H9 (cell line): ENCODE measurements at regions not wholly inside any gene's neighbourhood (a gene's known extent, or its start where the extent isn't known, plus 50 kb on each side); places are given as distances from the start of the nearest gene placed in this dataset.
A peak's percentile ranks its signal among the peaks of the same experiment; 100 is the strongest.

Source experiments
- DNase-seq: peaks from one replicate; pipeline ENCODE4 v3.0.0-alpha.2; 2017
- H2AFZ ChIP-seq: one replicate; pipeline ENCODE4 v1.6.1; 2013; ENCODE audit warnings: mild to moderate bottlenecking, low read length, control low read depth, moderate library complexity
- H2AK5ac ChIP-seq: 2 replicates; pipeline ENCODE4 v1.6.1; 2013; ENCODE audit warnings: low read length, control low read depth, mixed read lengths; ENCODE audit not compliant: insufficient read length
- H2BK120ac ChIP-seq: one replicate; pipeline ENCODE4 v1.6.1; 2013; ENCODE audit warnings: low read depth, mild to moderate bottlenecking, low read length, control low read depth, inconsistent platforms; ENCODE audit not compliant: poor library complexity, severe bottlenecking
- H2BK12ac ChIP-seq: 2 replicates; pipeline ENCODE4 v1.6.1; 2013; ENCODE audit warnings: low read length, control low read depth, mixed read lengths, low read depth; ENCODE audit not compliant: insufficient read length
- H2BK15ac ChIP-seq: 2 replicates; pipeline ENCODE4 v1.6.1; 2013; ENCODE audit warnings: low read depth, low read length, control low read depth
- H2BK20ac ChIP-seq: one replicate; pipeline ENCODE4 v1.6.1; 2013; ENCODE audit warnings: low read depth, mild to moderate bottlenecking, low read length, control low read depth, inconsistent platforms; ENCODE audit not compliant: poor library complexity, severe bottlenecking
- H2BK5ac ChIP-seq: 2 replicates; pipeline ENCODE4 v1.6.1; 2013; ENCODE audit warnings: low read length, control low read depth, mixed read lengths; ENCODE audit not compliant: insufficient read length
- H3K14ac ChIP-seq: 2 replicates; pipeline ENCODE4 v1.6.1; 2013; ENCODE audit warnings: low read length, control low read depth; ENCODE audit not compliant: insufficient read depth
- H3K18ac ChIP-seq: 2 replicates; pipeline ENCODE4 v1.6.1; 2013; ENCODE audit warnings: low read depth, mild to moderate bottlenecking, mixed read lengths, low read length, control low read depth; ENCODE audit not compliant: insufficient read length
- H3K23ac ChIP-seq: 2 replicates; pipeline ENCODE4 v1.6.1; 2013; ENCODE audit warnings: low read length, control low read depth, mixed read lengths, low read depth; ENCODE audit not compliant: insufficient read length
- H3K23me2 ChIP-seq: 2 replicates; pipeline ENCODE4 v1.6.1; 2013; ENCODE audit warnings: low read depth, mild to moderate bottlenecking, mixed read lengths, low read length, control low read depth; ENCODE audit not compliant: insufficient read length, poor library complexity, severe bottlenecking
- H3K27ac ChIP-seq: 2 replicates; pipeline ENCODE4 v1.5.1; 2013; ENCODE audit warnings: low read length, control low read depth, mixed read lengths, low read depth; ENCODE audit not compliant: insufficient read length
- H3K27me3 ChIP-seq: 2 replicates; pipeline ENCODE4 v1.6.1; 2013; ENCODE audit warnings: low read length, control low read depth, inconsistent platforms; ENCODE audit not compliant: insufficient read depth
- H3K4ac ChIP-seq: 2 replicates; pipeline ENCODE4 v1.6.1; 2013; ENCODE audit warnings: low read depth, mild to moderate bottlenecking, control low read depth, inconsistent platforms, low read length, moderate library complexity
- H3K4me1 ChIP-seq: 2 replicates; pipeline ENCODE4 v1.6.1; 2013; ENCODE audit warnings: low read length, control low read depth, inconsistent platforms; ENCODE audit not compliant: insufficient read depth
- H3K4me2 ChIP-seq: 2 replicates; pipeline ENCODE4 v1.6.1; 2013; ENCODE audit warnings: low read length, control low read depth, mixed read lengths; ENCODE audit not compliant: insufficient read length, insufficient read depth
- H3K56ac ChIP-seq: 2 replicates; pipeline ENCODE4 v1.6.1; 2013; ENCODE audit warnings: low read depth, mild to moderate bottlenecking, mixed read lengths, low read length, control low read depth; ENCODE audit not compliant: insufficient read length
- H3K79me1 ChIP-seq: 2 replicates; pipeline ENCODE4 v1.6.1; 2013; ENCODE audit warnings: low read depth, mild to moderate bottlenecking, moderate library complexity, low read length, control low read depth, inconsistent platforms; ENCODE audit not compliant: insufficient read depth, poor library complexity, severe bottlenecking
- H3K79me2 ChIP-seq: 2 replicates; pipeline ENCODE4 v1.6.1; 2013; ENCODE audit warnings: low read length, control low read depth, inconsistent platforms; ENCODE audit not compliant: insufficient read depth
- H3K9ac ChIP-seq: 2 replicates; pipeline ENCODE4 v1.6.1; 2013; ENCODE audit warnings: low read length, control low read depth, mixed read lengths; ENCODE audit not compliant: insufficient read length; ENCODE audit errors: extremely low read depth
- H3K9me3 ChIP-seq: one replicate; pipeline ENCODE4 v1.6.1; 2013; ENCODE audit warnings: low read depth, low read length, inconsistent platforms; ENCODE audit not compliant: control insufficient read depth
- H3T11ph ChIP-seq: one replicate; pipeline ENCODE4 v1.6.1; 2013; ENCODE audit warnings: mild to moderate bottlenecking, low read length, control low read depth, inconsistent platforms
- H4K20me1 ChIP-seq: one replicate; pipeline ENCODE4 v1.6.1; 2013; ENCODE audit not compliant: control insufficient read depth, insufficient read length, insufficient read depth
- H4K5ac ChIP-seq: 2 replicates; pipeline ENCODE4 v1.6.1; 2013; ENCODE audit warnings: low read depth, mild to moderate bottlenecking, mixed read lengths, low read length, control low read depth; ENCODE audit not compliant: insufficient read length
- H4K8ac ChIP-seq: replicated peaks from 2 replicates; pipeline ENCODE4 v1.6.1; 2013; ENCODE audit warnings: low read length, control low read depth, mixed read lengths, low read depth; ENCODE audit not compliant: insufficient read length
- H4K91ac ChIP-seq: 2 replicates; pipeline ENCODE4 v1.6.1; 2013; ENCODE audit warnings: low read depth, mild to moderate bottlenecking, moderate library complexity, mixed read lengths, low read length, control low read depth; ENCODE audit not compliant: insufficient read length
- H3K27ac Mint-ChIP-seq, 3 experiments: 2 replicates in 2 of 3; 3 replicates in 1 of 3; pipeline ENCODE4 v1.8.0; 2020 to 2021; ENCODE audit warnings: mixed read lengths in 3 of 3, mild to moderate bottlenecking in 1 of 3, moderate library complexity in 1 of 3
- H3K27me3 Mint-ChIP-seq: 2 replicates; pipeline ENCODE4 v1.8.0; 2021; ENCODE audit warnings: low read depth, mild to moderate bottlenecking, moderate library complexity, mixed read lengths
- H3K36me3 Mint-ChIP-seq, 3 experiments: 2 replicates in 2 of 3; 3 replicates in 1 of 3; pipeline ENCODE4 v1.8.0; 2020 to 2021; ENCODE audit warnings: low read depth in 3 of 3, mixed read lengths in 3 of 3; ENCODE audit not compliant: insufficient read depth in 1 of 3
- H3K4me1 Mint-ChIP-seq, 2 experiments: 2 replicates each; pipeline ENCODE4 v1.8.0; 2020; ENCODE audit warnings: mixed read lengths in 2 of 2
- H3K4me3 Mint-ChIP-seq, 2 experiments: 2 replicates in 1 of 2; 3 replicates in 1 of 2; pipeline ENCODE4 v1.8.0; 2020 to 2021; ENCODE audit warnings: mild to moderate bottlenecking in 2 of 2, mixed read lengths in 2 of 2, moderate library complexity in 1 of 2
- H3K9me3 Mint-ChIP-seq, 2 experiments: 2 replicates in 1 of 2; 3 replicates in 1 of 2; pipeline ENCODE4 v1.8.0; 2020; ENCODE audit warnings: mild to moderate bottlenecking in 2 of 2, mixed read lengths in 2 of 2, moderate library complexity in 1 of 2
- CTCF ChIP-seq: fragments of 200-600 bp; sonication (generic); conservative IDR thresholded peaks from 3 replicates; pipeline ENCODE4 v1.8.0; 2021; ENCODE audit warnings: antibody characterized with exemption, mild to moderate bottlenecking
- WGBS: extraction: QIAGEN DNeasy Blood & Tissue Kit; methylation state at CpG from one replicate; pipeline ENCODE4 v1.1.7; 2013; ENCODE audit warnings: missing lambda C conversion rate, low lambda C conversion rate, mixed read lengths; ENCODE audit not compliant: insufficient read length; ENCODE audit errors: extremely low coverage; 5-methylcytosine and 5-hydroxymethylcytosine counted together

GRCh38 chr4:101649790-101650515 lies 140.6 kb upstream of the BANK1 start:
- Histone ChIP-seq H2AK5ac (no peak overlapping the region), H3T11ph (no peak overlapping the region), H2BK120ac (no peak overlapping the region), H4K91ac (no peak overlapping the region), H3K4me2 (no peak overlapping the region), H3K23ac (no peak overlapping the region), H3K18ac (no peak overlapping the region), H2BK5ac (no peak overlapping the region), H3K27ac (no peak overlapping the region), H3K4me1 (no peaks in the 10 kb centered on the region; the same call in 1 of the 2 replicates), H4K8ac (no peak overlapping the region), H3K4ac (no peak overlapping the region), H3K79me1 (no peaks in the 10 kb centered on the region), H3K14ac (no peak overlapping the region), H2AFZ (no peak overlapping the region), H2BK20ac (no peak overlapping the region), H4K20me1 (no peaks in the 10 kb centered on the region), H3K9me3 (no peaks in the 10 kb centered on the region), H2BK15ac (no peak overlapping the region), H3K79me2 (no peaks in the 10 kb centered on the region), H2BK12ac (no peak overlapping the region), H3K9ac (no peak overlapping the region), H3K56ac (no peak overlapping the region), H4K5ac (no peak overlapping the region), H3K23me2 (no peaks in the 10 kb centered on the region), H3K27me3 (no peaks in the 10 kb centered on the region)
- H3K27ac Mint-ChIP-seq, result peak overlapping the region in 1 of 3 experiments; percentile 51; a peak in 1 of 7 replicates
- H3K27me3 Mint-ChIP-seq, result no peaks in the 10 kb centered on the region; the same call in 1 of the 2 replicates
- peaks cover 13 to 18% of the 10 kb centered on the region in 2 experiments for H3K4me1 Mint-ChIP-seq
- no peaks in the 10 kb centered on the region for H3K36me3 Mint-ChIP-seq
- TF ChIP-seq CTCF, result no peak
- no peak overlapping the region for H3K4me3 Mint-ChIP-seq
- DNase-seq, result no peak
- no peaks in the 10 kb centered on the region for H3K9me3 Mint-ChIP-seq
- WGBS, result 100% methylated on average over 1 of the region's 3 CpGs
